HS-27A (cell line): ENCODE measurements at regions not wholly inside any gene's neighbourhood (a gene's known extent, or its start where the extent isn't known, plus 50 kb on each side); places are given as distances from the start of the nearest gene placed in this dataset.

Source experiments
- DNase-seq: peaks from one replicate; pipeline ENCODE4 v3.0.0-alpha.2; 2012; ENCODE audit warnings: low read depth, missing footprints

DNA sequence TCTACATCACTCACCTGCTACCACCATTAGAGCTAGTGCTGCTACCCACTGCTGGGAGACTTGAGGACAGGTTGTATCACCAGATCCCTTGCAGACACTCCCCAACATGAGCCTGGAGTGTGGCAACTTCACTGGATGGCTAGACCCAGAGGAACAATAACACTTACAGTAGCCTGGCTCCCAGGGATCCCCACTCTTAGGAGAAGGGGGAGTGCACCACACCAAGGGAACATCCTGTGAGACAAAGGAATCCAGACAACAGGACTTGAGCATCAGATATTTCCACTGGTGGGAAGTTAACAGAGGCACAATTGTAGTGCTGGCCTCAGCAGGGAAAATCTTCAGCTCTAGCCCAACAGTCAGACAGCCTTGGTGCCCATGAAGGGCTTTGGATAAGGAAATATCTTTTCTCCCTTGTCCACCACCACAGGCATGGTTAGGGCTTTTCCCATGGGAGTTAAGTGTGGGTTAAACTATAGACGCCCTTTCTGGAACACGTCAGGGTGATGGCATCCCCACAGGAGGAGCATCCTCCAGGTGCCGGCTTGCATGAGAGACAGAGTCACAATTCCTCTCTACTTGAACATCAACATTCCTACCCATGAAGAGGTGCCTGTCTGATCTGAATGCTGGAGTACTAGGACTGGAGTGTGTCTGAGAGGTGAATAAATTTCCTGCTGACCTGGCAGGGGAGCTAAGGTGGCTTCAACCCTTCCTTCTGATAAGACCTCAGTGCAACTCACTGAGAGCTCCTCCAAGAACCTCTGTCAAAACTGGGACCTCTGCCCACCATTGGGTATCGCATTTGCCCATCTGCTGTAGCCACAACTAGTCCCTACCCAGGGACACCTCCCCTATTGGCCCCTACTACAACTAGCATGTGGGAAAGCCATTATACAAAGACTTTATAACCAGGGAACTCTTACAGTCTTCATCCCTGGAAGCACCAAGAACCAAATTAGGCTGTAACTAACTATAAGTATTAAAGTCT is 55.4 kb upstream of the SIRPG start:
- no peak for DNase-seq

DNA sequence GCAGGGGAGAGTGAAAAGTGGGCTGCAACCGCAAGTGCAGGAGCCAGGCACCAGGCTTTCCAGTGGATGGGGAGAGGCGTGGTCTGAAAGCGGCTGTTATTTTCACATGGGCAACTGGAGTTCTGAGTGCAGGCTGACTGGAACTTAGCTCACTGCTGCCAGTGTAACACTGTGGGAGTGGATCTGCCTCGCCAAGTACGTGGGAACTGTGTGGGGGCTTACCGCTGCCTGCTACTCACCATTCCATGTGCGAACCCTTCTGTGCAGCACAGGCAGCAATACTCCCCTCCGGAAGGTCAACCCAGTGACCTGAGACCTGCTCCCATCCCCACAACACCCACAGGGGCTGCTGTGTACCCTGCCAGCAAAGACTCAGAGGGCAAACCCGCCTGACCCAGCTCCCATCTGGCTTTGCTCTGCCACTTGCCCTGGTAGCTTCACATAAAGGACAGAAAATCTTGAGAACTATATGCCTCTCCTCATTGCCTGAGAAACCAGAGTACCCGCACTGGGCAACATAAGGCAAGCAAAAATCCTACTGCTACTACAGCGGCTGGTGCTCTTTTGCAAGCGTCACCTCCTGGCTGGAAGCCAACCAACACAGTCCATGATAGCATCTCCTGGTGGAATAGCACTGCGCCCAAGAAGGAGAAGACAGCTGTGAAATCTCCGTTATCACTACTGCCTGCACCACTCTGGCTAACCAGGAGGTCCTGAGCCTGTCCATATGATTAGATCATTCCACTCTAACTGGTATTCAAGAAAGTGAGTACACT is 54.4 kb upstream of the SIRPG start:
- DNase-seq = no peak

DNA sequence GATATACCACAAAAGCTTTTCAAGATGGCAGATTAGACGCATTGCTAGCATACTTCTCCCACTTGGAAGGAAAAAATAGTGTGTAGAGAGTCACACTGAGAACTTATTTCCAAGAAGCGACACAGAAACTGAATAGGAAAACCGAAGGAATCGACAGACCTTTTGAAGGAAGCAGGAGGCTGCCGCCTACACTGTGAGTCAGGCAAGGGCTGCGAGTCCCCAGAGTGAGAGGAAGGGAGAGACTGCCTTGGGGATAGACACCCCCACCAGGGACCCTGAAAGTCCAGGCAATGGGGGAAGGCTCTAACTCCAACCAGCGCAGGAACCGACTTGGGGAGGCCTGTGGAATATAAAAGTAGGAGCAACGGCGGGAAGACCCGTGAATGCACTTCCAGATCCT is 53.7 kb upstream of the SIRPG start:
- DNase-seq = no peak

DNA sequence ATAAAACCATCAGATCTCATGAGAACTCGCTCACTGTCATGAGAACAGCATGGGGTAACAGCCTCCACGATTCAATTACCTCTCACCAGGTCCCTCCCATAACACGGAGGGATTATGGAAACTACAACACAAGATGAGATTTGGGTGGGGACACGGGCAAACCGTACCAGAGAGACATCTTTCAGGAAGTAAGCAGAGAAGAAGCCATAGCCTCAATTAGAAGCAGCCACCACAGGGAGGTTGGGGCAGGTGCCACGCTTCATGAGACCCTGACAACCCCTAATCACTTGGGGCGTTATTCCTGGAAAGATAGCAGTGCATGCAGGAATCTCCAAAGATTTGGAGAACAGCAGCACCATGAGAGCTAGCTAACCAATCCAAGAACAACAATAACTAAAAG is 52.9 kb upstream of the SIRPG start:
- DNase-seq = no peak

DNA sequence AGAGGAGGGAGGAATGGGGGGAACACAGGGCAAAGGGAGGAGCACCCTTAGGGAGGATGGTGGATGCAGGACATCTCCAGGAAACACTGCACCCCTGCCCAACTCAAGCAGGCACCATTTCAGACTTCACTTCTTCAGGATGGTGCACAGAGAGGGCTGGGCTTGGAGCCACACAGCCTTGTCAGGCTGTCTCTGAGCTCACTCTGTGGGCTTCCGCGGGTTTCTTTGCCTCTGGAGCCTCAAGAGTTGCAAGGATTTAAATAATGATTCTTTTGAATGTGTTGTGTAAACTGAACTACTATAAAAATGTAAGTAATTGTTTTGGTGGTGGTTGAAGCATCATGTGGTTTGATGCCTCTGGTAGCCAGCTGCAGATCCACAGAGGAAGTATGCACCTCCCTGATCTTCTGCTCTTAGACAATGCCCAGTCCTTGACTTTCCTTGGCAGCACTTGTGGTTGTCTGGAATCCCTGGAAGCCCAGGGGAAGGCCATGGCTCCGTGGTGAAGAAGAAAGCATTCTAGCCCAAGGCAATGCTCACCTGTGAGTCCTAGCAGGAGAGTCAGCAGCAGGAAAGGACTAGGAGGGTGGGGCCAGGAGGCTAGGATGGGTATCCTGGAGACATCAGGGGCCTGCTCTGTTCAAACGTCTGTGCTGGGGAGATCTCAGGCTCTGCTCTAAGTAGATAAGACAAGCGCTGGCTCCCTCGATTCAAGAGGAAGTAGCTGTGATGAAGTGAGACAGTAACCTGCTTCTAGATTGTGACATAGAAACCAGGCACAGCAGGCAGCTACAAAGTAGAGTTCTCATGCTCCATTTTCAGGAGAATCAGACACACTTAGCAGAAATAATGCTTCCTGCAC is 50.2 kb upstream of the SIRPG start:
- no peak for DNase-seq
